SK-N-SH treated with all-trans-retinoic acid at 6 μM for 48 hours (cell line): ENCODE measurements at regions not wholly inside any gene's neighbourhood (a gene's known extent, or its start where the extent isn't known, plus 50 kb on each side); places are given as distances from the start of the nearest gene placed in this dataset.

Source experiments
- ATAC-seq: fragments of 200-7000 bp; cut with Tn5 transposase; 3 replicates; pipeline ENCODE4 v1.9.1; 2020; ENCODE audit warnings: mild to moderate bottlenecking, moderate library complexity
- BACH2 ChIP-seq: fragments of 250-450 bp; sonication (Bioruptor Pico); IDR thresholded peaks from 2 replicates; pipeline ENCODE4 v1.9.0; 2021; ENCODE audit warnings: mild to moderate bottlenecking, borderline replicate concordance
- CSDC2 ChIP-seq: fragments of 250-450 bp; sonication (Bioruptor Pico); IDR thresholded peaks from 2 replicates; pipeline ENCODE4 v1.5.0; 2020; ENCODE audit warnings: mild to moderate bottlenecking, moderate library complexity
- GLIS3 ChIP-seq: fragments of 250-450 bp; sonication (Bioruptor Pico); IDR thresholded peaks from 2 replicates; pipeline ENCODE4 v1.5.0; 2020; ENCODE audit warnings: mild to moderate bottlenecking, moderate library complexity
- ISL1 ChIP-seq: fragments of 250-450 bp; sonication (Bioruptor Pico); IDR thresholded peaks from 2 replicates; pipeline ENCODE4 v2.1.2; 2022; ENCODE audit warnings: mild to moderate bottlenecking, moderate library complexity
- OSR1 ChIP-seq: fragments of 250-450 bp; sonication (Bioruptor Pico); IDR thresholded peaks from 2 replicates; pipeline ENCODE4 v1.8.0; 2022; ENCODE audit warnings: moderate library complexity, mild to moderate bottlenecking, inconsistent platforms
- RARB ChIP-seq: fragments of 250-450 bp; sonication (Bioruptor Pico); IDR thresholded peaks from 2 replicates; pipeline ENCODE4 v1.8.0; 2021; ENCODE audit warnings: mild to moderate bottlenecking, moderate library complexity
- TCF4 ChIP-seq: fragments of 250-450 bp; sonication (Bioruptor Pico); IDR thresholded peaks from 2 replicates; pipeline ENCODE4 v1.8.0; 2021; ENCODE audit warnings: mild to moderate bottlenecking, moderate library complexity, borderline replicate concordance
- TSHZ2 ChIP-seq: fragments of 250-450 bp; sonication (Bioruptor Pico); IDR thresholded peaks from 2 replicates; pipeline ENCODE4 v1.5.0; 2020; ENCODE audit warnings: mild to moderate bottlenecking, moderate library complexity
- ZC3H10 ChIP-seq: fragments of 250-450 bp; sonication (Bioruptor Pico); IDR thresholded peaks from 2 replicates; pipeline ENCODE4 v1.5.1; 2021; ENCODE audit warnings: mild to moderate bottlenecking, moderate library complexity
- ZFP30 ChIP-seq: fragments of 450-650 bp; formaldehyde crosslinking; IDR thresholded peaks from 2 replicates; pipeline ENCODE4 v1.5.0; 2022; ENCODE audit warnings: mild to moderate bottlenecking, moderate library complexity
- ZNF565 ChIP-seq: fragments of 450-650 bp; formaldehyde crosslinking; conservative IDR thresholded peaks from 2 replicates; pipeline ENCODE4 v1.5.0; 2020; ENCODE audit warnings: low read depth, mild to moderate bottlenecking, moderate library complexity
- ZNF70 ChIP-seq: fragments of 450-650 bp; formaldehyde crosslinking; IDR thresholded peaks from 2 replicates; pipeline ENCODE4 v1.5.0; 2020; ENCODE audit warnings: mild to moderate bottlenecking, moderate library complexity
- TF ChIP-seq, protein P1 (sequence below): fragments of 250-450 bp; sonication (Bioruptor Pico); IDR thresholded peaks from 2 replicates; pipeline ENCODE4 v1.5.1; 2021; ENCODE audit warnings: mild to moderate bottlenecking, moderate library complexity
- TF ChIP-seq, protein P2 (sequence below): fragments of 250-450 bp; sonication (Bioruptor Pico); IDR thresholded peaks from 2 replicates; pipeline ENCODE4 v1.8.0; 2020; ENCODE audit warnings: mild to moderate bottlenecking, moderate library complexity, borderline replicate concordance
- TF ChIP-seq, protein P3 (sequence below): fragments of 250-450 bp; sonication (Bioruptor Pico); IDR thresholded peaks from 2 replicates; pipeline ENCODE4 v1.8.0; 2021; ENCODE audit warnings: low read depth, mild to moderate bottlenecking, moderate library complexity, borderline replicate concordance
- TF ChIP-seq, protein P4 (sequence below): fragments of 250-450 bp; sonication (Bioruptor Pico); IDR thresholded peaks from 2 replicates; pipeline ENCODE4 v1.5.1; 2020; ENCODE audit warnings: low read depth, mild to moderate bottlenecking, moderate library complexity

DNA sequence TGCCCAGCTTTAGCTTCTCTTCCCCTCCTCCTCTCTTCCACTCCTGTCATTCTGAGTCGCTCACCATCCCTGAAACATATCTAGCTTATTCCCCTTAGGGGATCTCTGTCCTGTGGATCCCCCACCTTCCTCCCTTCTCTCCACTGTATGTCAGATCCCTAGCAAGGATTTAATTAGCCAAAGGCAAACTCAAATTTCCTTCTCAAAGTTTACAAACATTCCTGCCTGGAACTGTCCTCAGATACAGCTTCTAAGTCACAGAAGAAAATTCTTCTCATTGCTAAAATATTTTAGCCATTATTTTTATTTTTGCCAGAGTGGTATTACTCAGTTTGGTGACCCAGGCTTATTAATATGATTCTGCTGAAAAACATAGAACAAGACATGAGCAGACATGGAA, 315.3 kb downstream of the CYP26B1 start (continued):
- TF ChIP-seq, protein P1, sequence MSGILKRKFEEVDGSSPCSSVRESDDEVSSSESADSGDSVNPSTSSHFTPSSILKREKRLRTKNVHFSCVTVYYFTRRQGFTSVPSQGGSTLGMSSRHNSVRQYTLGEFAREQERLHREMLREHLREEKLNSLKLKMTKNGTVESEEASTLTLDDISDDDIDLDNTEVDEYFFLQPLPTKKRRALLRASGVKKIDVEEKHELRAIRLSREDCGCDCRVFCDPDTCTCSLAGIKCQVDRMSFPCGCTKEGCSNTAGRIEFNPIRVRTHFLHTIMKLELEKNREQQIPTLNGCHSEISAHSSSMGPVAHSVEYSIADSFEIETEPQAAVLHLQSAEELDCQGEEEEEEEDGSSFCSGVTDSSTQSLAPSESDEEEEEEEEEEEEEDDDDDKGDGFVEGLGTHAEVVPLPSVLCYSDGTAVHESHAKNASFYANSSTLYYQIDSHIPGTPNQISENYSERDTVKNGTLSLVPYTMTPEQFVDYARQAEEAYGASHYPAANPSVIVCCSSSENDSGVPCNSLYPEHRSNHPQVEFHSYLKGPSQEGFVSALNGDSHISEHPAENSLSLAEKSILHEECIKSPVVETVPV: no peak
- TF ChIP-seq TCF4 (CRISPR knock-in tag) (no peak), ZFP30 (CRISPR knock-in tag) (no peak), ZNF70 (CRISPR knock-in tag) (no peak), ZNF565 (no peak), OSR1 (CRISPR knock-in tag) (no peak)
- TF ChIP-seq, protein P2, sequence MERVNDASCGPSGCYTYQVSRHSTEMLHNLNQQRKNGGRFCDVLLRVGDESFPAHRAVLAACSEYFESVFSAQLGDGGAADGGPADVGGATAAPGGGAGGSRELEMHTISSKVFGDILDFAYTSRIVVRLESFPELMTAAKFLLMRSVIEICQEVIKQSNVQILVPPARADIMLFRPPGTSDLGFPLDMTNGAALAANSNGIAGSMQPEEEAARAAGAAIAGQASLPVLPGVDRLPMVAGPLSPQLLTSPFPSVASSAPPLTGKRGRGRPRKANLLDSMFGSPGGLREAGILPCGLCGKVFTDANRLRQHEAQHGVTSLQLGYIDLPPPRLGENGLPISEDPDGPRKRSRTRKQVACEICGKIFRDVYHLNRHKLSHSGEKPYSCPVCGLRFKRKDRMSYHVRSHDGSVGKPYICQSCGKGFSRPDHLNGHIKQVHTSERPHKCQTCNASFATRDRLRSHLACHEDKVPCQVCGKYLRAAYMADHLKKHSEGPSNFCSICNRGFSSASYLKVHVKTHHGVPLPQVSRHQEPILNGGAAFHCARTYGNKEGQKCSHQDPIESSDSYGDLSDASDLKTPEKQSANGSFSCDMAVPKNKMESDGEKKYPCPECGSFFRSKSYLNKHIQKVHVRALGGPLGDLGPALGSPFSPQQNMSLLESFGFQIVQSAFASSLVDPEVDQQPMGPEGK (CRISPR knock-in tag): no peak
- TF ChIP-seq, protein P3, sequence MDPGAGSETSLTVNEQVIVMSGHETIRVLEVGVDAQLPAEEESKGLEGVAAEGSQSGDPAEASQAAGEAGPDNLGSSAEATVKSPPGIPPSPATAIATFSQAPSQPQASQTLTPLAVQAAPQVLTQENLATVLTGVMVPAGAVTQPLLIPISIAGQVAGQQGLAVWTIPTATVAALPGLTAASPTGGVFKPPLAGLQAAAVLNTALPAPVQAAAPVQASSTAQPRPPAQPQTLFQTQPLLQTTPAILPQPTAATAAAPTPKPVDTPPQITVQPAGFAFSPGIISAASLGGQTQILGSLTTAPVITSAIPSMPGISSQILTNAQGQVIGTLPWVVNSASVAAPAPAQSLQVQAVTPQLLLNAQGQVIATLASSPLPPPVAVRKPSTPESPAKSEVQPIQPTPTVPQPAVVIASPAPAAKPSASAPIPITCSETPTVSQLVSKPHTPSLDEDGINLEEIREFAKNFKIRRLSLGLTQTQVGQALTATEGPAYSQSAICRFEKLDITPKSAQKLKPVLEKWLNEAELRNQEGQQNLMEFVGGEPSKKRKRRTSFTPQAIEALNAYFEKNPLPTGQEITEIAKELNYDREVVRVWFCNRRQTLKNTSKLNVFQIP (CRISPR knock-in tag): no peak

DNA sequence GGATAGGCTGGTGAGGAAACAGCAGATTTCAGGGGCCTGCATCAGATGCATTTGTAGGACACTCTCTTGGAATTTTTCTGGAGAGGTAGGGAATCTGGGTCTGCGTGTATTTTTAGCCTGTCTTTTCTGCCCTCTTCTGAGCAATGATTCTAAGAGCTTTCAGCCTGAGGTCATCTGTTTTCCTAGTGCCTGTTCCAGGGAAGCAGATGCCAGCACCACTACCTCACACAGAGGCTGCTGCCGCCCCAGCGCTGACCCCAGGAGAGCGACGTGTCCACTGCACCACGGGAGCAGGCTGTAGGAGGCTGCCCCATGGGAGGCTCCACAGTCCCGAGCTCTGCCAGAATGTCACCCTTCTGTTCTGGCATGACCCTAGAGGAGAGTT, 316.5 kb downstream of the CYP26B1 start:
- TF ChIP-seq TSHZ2 (CRISPR knock-in tag) (no peak), ISL1 (CRISPR knock-in tag) (peak; percentile 64), OSR1 (CRISPR knock-in tag) (no peak), BACH2 (CRISPR knock-in tag) (no peak), ZC3H10 (no peak), ZNF565 (no peak), CSDC2 (CRISPR knock-in tag) (no peak), RARB (CRISPR knock-in tag) (no peak), GLIS3 (CRISPR knock-in tag) (no peak), ZFP30 (CRISPR knock-in tag) (no peak)
- TF ChIP-seq, protein P4, sequence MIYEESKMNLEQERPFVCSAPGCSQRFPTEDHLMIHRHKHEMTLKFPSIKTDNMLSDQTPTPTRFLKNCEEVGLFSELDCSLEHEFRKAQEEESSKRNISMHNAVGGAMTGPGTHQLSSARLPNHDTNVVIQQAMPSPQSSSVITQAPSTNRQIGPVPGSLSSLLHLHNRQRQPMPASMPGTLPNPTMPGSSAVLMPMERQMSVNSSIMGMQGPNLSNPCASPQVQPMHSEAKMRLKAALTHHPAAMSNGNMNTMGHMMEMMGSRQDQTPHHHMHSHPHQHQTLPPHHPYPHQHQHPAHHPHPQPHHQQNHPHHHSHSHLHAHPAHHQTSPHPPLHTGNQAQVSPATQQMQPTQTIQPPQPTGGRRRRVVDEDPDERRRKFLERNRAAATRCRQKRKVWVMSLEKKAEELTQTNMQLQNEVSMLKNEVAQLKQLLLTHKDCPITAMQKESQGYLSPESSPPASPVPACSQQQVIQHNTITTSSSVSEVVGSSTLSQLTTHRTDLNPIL: peak; percentile 77; the same call in 1 of the 2 replicates
- TF ChIP-seq, protein P2 (CRISPR knock-in tag): no peak
- ATAC-seq: peak; percentile 96

- TF ChIP-seq ZNF70 (CRISPR knock-in tag): peak; percentile 81
- no peak for TF ChIP-seq ZC3H10
- ATAC-seq: no peak; the same call in 2 of the 3 replicates
Observed at GRCh38 chr2:71830497-71831192, 317.0 kb downstream of the CYP26B1 start.

DNA sequence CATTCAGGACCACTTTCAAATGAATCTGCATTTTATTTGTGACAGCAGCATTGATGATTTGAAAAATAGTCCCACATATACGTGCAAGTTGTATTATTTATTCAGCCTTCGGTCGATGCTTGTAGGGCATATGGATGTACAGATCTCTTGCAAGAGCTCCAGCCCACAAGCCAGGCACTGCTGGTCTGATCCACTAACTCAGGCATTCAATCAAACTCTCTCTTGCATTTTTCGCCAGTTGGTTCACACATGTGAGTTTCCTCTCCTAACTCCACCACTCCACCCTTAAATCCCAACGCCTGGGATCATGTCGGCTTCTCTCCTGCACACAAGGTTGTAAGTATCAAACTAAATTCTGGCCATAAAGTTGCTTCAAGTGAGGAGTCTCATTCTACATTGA, 318.7 kb downstream of the CYP26B1 start:
- ATAC-seq: no peak
- TF ChIP-seq TSHZ2 (CRISPR knock-in tag) (no peak), ZNF70 (CRISPR knock-in tag) (no peak), GLIS3 (CRISPR knock-in tag) (no peak)
- TF ChIP-seq, protein P2 (CRISPR knock-in tag): no peak
- TF ChIP-seq, protein P4: no peak
